ENCODE measurements at regions not wholly inside any gene's neighbourhood (a gene's known extent, or its start where the extent isn't known, plus 50 kb on each side); places are given as distances from the start of the nearest gene placed in this dataset.

- DNase-seq: no peak
These were observed 369.9 kb upstream of the PCDH7 start for GRCh38 chr4:30350288-30350687.

GRCh38 chr4:30354605-30355004, 365.6 kb upstream of the PCDH7 start:
- no peak for DNase-seq

GRCh38 chr4:30362436-30362835, 357.7 kb upstream of the PCDH7 start:
- no peak for DNase-seq

GRCh38 chr4:30370105-30370504, 350.1 kb upstream of the PCDH7 start:
- no peak for DNase-seq

- no peak for DNase-seq
These were observed 339.7 kb upstream of the PCDH7 start for GRCh38 chr4:30380404-30380998.

- DNase-seq: no peak
These were observed 334.5 kb upstream of the PCDH7 start for GRCh38 chr4:30385650-30386049.

- no peak for DNase-seq
These were observed 333.8 kb upstream of the PCDH7 start for GRCh38 chr4:30386266-30386895.

- DNase-seq: no peak
These were observed 324.3 kb upstream of the PCDH7 start for GRCh38 chr4:30395902-30396301.

GRCh38 chr4:30396772-30397475, 323.2 kb upstream of the PCDH7 start:
- no peak for DNase-seq

- no peak for DNase-seq
These were observed 320.7 kb upstream of the PCDH7 start for GRCh38 chr4:30399476-30399875.

GRCh38 chr4:30402276-30402675, 317.9 kb upstream of the PCDH7 start:
- DNase-seq: no peak

GRCh38 chr4:30413915-30414314, 306.3 kb upstream of the PCDH7 start:
- DNase-seq: no peak

GRCh38 chr4:30416547-30416946, 303.6 kb upstream of the PCDH7 start:
- no peak for DNase-seq

GRCh38 chr4:30427932-30428331, 292.2 kb upstream of the PCDH7 start:
- no peak for DNase-seq

- no peak for DNase-seq
These were observed 290.1 kb upstream of the PCDH7 start for GRCh38 chr4:30429813-30430761.

GRCh38 chr4:30434656-30435055, 285.5 kb upstream of the PCDH7 start:
- no peak for DNase-seq

- DNase-seq: no peak
These were observed 283.8 kb upstream of the PCDH7 start for GRCh38 chr4:30436394-30436793.

GRCh38 chr4:30437316-30437715, 282.9 kb upstream of the PCDH7 start:
- DNase-seq: no peak

- no peak for DNase-seq
These were observed 276.9 kb upstream of the PCDH7 start for GRCh38 chr4:30443289-30443688.

- DNase-seq: no peak
These were observed 269.7 kb upstream of the PCDH7 start for GRCh38 chr4:30450474-30450873.

GRCh38 chr4:30454504-30454903, 265.7 kb upstream of the PCDH7 start:
- DNase-seq: no peak

- DNase-seq: no peak
These were observed 263.5 kb upstream of the PCDH7 start for GRCh38 chr4:30456716-30457115.

GRCh38 chr4:30460818-30461217, 259.4 kb upstream of the PCDH7 start:
- no peak for DNase-seq
